ENCODE measurements at regions not wholly inside any gene's neighbourhood (a gene's known extent, or its start where the extent isn't known, plus 50 kb on each side); places are given as distances from the start of the nearest gene placed in this dataset.
"Not testable (repeated sequence)": the region's sequence is repeated elsewhere in the genome, so short reads cannot be mapped to it uniquely, and the experiment has no call there.

DNA sequence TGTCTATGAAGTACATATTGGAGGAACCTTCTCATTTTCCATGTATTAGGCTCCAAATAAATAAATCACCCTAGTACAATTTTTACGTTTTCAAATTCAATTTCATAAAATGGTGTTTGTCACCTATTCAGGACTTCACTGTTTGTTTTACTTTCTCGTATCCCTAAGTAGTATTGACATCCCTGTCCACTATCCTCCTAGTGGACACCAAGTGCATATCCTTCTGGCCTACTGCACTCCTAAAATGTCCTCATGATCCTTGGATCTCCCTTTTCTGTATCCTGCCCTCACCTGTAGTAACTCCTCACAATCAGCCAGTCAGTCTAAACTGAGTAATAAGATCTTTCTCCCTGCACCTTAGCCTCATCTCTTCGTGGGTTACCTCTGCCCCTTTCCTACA, 539.9 kb downstream of the DMRTA1 start:
- ChIA-PET CTCF (no interaction called here), POLR2A (no interaction called here)
- Mint-ChIP-seq H3K36me3 (ENCODE audit: low read depth) (no peaks in the 10 kb centered on the region), H3K4me1 (no peaks in the 10 kb centered on the region), H3K4me3 (no peak overlapping the region), H3K27me3 (no peaks in the 10 kb centered on the region), H3K9me3 (peaks cover 4% of the 10 kb centered on the region), H3K27ac (no peak overlapping the region)
- DNase-seq, result no peak

DNA sequence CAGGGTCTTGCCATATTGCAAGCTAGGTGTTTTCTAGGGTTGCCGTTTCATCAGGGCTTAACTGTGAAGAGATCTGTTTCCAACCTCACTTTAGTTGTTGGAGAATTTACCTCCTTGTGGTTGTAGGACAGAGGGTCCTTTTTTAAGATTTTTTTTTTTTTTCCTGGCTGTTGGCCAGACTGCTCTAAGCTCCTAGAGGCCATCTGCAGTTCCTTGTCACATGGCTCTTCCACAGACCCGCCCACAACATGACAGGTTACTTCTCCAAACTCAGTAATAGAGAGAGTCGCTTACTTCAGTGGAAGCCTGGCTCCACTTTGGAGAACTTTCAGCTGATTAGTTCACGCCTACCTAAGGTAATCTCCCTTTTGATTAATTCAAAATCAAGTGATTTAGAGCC, 543.7 kb downstream of the DMRTA1 start:
- POLR2A ChIA-PET, result no interaction called here
- H3K36me3 Mint-ChIP-seq (ENCODE audit: low read depth), result no peaks in the 10 kb centered on the region
- no peak for DNase-seq
- H3K27ac Mint-ChIP-seq, result no peak overlapping the region
- CTCF ChIA-PET, result no interaction called here
- no peak overlapping the region for H3K4me3 Mint-ChIP-seq
- no peaks in the 10 kb centered on the region for H3K4me1 Mint-ChIP-seq
- no peaks in the 10 kb centered on the region for H3K27me3 Mint-ChIP-seq
- peaks cover 6% of the 10 kb centered on the region for H3K9me3 Mint-ChIP-seq

GRCh38 chr9:22992780-22993179, 546.2 kb downstream of the DMRTA1 start:
- no peak for DNase-seq
- POLR2A ChIA-PET, result no interaction called here
- H3K4me3 Mint-ChIP-seq, result no peak overlapping the region
- H3K27me3 Mint-ChIP-seq, result no peaks in the 10 kb centered on the region
- CTCF ChIA-PET, result no interaction called here
- no peak overlapping the region for H3K27ac Mint-ChIP-seq
- peaks cover 9% of the 10 kb centered on the region for H3K9me3 Mint-ChIP-seq
- no peaks in the 10 kb centered on the region for H3K36me3 Mint-ChIP-seq (ENCODE audit: low read depth)
- H3K4me1 Mint-ChIP-seq, result no peaks in the 10 kb centered on the region

- no peak for DNase-seq
- H3K4me3 Mint-ChIP-seq, result no peak overlapping the region
- no peaks in the 10 kb centered on the region for H3K36me3 Mint-ChIP-seq (ENCODE audit: low read depth)
- H3K27ac Mint-ChIP-seq, result no peak overlapping the region
- peaks cover 21% of the 10 kb centered on the region for H3K9me3 Mint-ChIP-seq
- ChIA-PET CTCF (no interaction called here), POLR2A (no interaction called here)
- H3K27me3 Mint-ChIP-seq, result no peaks in the 10 kb centered on the region
- H3K4me1 Mint-ChIP-seq, result no peaks in the 10 kb centered on the region
Measured at GRCh38 chr9:22997923-22998322, 551.3 kb downstream of the DMRTA1 start.

DNA sequence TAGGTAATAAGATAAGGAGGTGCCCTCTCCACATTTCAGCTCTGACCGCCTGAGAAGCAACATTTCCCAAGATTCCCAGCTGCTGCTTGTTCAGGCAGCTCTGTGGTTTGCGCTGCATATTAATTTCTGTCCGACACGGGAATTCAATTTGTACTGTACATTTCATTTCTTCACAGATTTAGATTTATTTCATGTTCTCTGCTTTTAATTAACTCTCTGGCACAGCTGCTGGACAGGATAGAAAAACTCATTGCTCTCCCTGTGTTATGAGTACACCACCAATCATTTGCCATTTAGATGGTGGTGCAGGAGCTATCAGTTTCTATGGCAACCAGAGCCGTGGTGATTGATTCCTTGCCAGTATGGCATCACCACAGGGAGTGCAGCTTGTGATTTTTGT, 558.5 kb downstream of the DMRTA1 start:
- DNase-seq, result no peak
- H3K4me1 Mint-ChIP-seq, result no peaks in the 10 kb centered on the region

GRCh38 chr9:23006127-23006526, 559.5 kb downstream of the DMRTA1 start:
- H3K4me1 Mint-ChIP-seq, result no peaks in the 10 kb centered on the region
- CTCF ChIA-PET, result no interaction called here
- no peaks in the 10 kb centered on the region for H3K27me3 Mint-ChIP-seq
- POLR2A ChIA-PET, result no interaction called here
- no peaks in the 10 kb centered on the region for H3K36me3 Mint-ChIP-seq (ENCODE audit: low read depth)
- DNase-seq, result no peak
- no peak overlapping the region for H3K27ac Mint-ChIP-seq
- peaks cover 3% of the 10 kb centered on the region for H3K9me3 Mint-ChIP-seq
- no peak overlapping the region for H3K4me3 Mint-ChIP-seq

More for the DNA sequence above, 558.5 kb downstream of the DMRTA1 start:
- H3K27me3 Mint-ChIP-seq, result no peaks in the 10 kb centered on the region
- H3K4me3 Mint-ChIP-seq, result no peak overlapping the region
- no peak overlapping the region for H3K27ac Mint-ChIP-seq
- H3K36me3 Mint-ChIP-seq (ENCODE audit: low read depth), result no peaks in the 10 kb centered on the region
- CTCF ChIA-PET, result no interaction called here
- POLR2A ChIA-PET, result no interaction called here
- H3K9me3 Mint-ChIP-seq, result peaks cover 3% of the 10 kb centered on the region

GRCh38 chr9:23011669-23012068, 565.0 kb downstream of the DMRTA1 start:
- Mint-ChIP-seq H3K36me3 (ENCODE audit: low read depth) (no peaks in the 10 kb centered on the region), H3K4me1 (no peaks in the 10 kb centered on the region), H3K9me3 (no peaks in the 10 kb centered on the region), H3K27ac (no peak overlapping the region), H3K4me3 (no peak overlapping the region), H3K27me3 (no peaks in the 10 kb centered on the region)
- ChIA-PET POLR2A (no interaction called here), CTCF (no interaction called here)
- DNase-seq, result no peak

DNA sequence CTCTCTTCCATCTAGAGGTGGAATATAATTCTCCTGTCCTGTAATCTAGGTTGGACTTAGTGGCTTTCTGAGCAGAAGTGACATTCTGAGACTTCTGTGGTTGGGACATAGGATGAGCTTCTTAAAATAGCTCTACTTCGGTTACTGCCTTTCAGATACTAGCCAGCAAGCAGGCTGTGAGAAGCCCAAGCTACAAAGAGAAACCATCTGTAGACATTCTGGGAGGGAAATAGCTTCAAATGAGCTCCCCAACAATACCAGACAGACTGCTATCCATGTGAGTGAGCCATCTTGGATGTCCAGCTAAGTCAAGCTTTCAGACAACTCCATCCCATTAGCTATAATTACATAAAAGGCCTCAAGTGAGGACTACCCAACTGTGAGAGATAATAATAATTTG, 568.9 kb downstream of the DMRTA1 start:
- CTCF ChIA-PET, result no interaction called here
- H3K27me3 Mint-ChIP-seq, result no peaks in the 10 kb centered on the region
- no peak overlapping the region for H3K27ac Mint-ChIP-seq
- H3K9me3 Mint-ChIP-seq, result peaks cover 2% of the 10 kb centered on the region
- no peaks in the 10 kb centered on the region for H3K4me1 Mint-ChIP-seq
- H3K4me3 Mint-ChIP-seq, result no peak overlapping the region
- POLR2A ChIA-PET, result no interaction called here
- DNase-seq, result no peak
- H3K36me3 Mint-ChIP-seq (ENCODE audit: low read depth), result no peaks in the 10 kb centered on the region

DNA sequence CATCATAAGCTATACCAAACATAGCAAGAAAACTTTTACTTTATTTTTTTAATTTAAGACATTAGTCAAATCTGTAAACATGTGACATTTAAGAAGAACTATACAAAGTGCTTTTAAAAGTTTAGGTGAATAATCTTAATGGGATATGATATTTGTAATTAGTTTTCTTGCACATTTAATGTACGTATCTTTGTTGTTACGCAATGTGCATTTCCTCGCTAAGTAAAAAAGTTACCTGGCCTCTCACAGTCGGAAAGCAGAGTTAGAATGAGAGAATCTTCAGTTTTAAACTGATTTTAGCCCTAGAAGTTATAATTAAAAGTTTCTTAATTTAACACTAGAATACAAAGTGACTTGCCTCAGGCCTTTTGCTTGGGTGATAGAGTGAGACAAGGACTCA, 589.8 kb downstream of the DMRTA1 start:
- Mint-ChIP-seq H3K9me3 (peaks cover 6% of the 10 kb centered on the region), H3K27ac (no peak overlapping the region), H3K4me3 (no peak overlapping the region), H3K27me3 (no peaks in the 10 kb centered on the region), H3K4me1 (no peaks in the 10 kb centered on the region), H3K36me3 (ENCODE audit: low read depth) (no peaks in the 10 kb centered on the region)
- POLR2A ChIA-PET, result no interaction called here
- no peak for DNase-seq
- CTCF ChIA-PET, result no interaction called here

DNA sequence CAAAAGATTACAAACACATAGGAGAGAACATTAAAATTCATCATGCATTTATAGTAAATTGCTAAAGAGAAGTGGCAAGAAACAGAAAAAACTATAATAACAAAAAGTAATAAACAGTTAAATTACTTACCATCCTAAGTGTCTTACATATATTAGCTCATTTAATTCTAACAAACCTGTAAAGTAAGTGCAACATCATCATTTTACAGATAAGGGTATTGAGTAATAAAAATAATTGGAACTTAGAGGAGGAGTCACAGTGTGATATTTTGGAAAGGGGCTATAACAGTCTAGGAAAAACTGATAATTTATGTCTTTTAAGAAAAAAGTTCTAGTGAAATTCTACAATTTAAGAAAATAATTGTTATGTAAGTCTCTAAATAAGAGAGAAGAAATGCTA, 592.8 kb downstream of the DMRTA1 start:
- no peak overlapping the region for H3K4me3 Mint-ChIP-seq
- ChIA-PET POLR2A (no interaction called here), CTCF (no interaction called here)
- no peaks in the 10 kb centered on the region for H3K27me3 Mint-ChIP-seq
- no peak for DNase-seq
- H3K9me3 Mint-ChIP-seq, result no peaks in the 10 kb centered on the region
- H3K36me3 Mint-ChIP-seq (ENCODE audit: low read depth), result no peaks in the 10 kb centered on the region
- H3K4me1 Mint-ChIP-seq, result no peaks in the 10 kb centered on the region
- H3K27ac Mint-ChIP-seq, result no peak overlapping the region

DNA sequence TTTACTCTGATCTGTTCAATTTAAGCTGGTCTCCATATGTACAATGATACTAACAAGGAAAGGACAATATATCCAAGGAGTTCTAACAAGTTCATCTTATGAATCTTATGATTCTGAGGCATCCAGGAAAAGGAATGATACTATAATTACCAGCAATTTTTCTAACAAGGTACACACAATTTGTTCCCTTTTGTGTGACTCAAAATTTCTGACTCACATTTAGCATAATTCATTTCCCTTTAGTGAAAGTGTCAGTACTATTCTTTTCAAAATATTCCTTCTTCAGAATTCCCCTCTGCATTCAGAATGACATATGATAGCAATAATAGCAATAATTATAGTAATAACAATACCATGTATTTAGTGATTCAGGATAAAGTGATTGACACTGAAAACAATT, 594.8 kb downstream of the DMRTA1 start:
- POLR2A ChIA-PET, result no interaction called here
- no peaks in the 10 kb centered on the region for H3K27me3 Mint-ChIP-seq

DNA sequence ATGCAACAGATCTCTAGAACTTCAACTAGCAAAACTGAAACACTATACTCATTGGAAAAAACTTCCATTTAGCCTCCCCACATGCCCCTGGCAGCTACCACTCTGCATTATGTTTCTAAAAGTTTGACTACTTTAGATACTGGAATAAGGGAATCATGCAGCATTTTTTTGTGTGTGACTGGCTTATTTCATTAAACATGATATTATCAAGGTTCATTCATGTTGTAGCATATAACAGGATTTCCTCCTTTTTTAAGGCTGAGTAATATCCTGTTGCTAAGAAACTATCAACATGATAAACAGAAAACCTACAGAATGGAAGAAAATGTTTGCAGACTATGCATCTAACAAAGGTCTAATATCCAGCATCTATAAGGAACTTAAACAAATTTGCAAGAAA, 597.9 kb downstream of the DMRTA1 start:
- CTCF ChIA-PET, result no interaction called here
- H3K27me3 Mint-ChIP-seq, result no peaks in the 10 kb centered on the region
- H3K4me1 Mint-ChIP-seq, result no peaks in the 10 kb centered on the region
- no peaks in the 10 kb centered on the region for H3K36me3 Mint-ChIP-seq (ENCODE audit: low read depth)
- no peak for DNase-seq
- H3K4me3 Mint-ChIP-seq, result no peak overlapping the region
- H3K9me3 Mint-ChIP-seq, result peaks cover 5% of the 10 kb centered on the region
- no peak overlapping the region for H3K27ac Mint-ChIP-seq
- POLR2A ChIA-PET, result no interaction called here

More for the DNA sequence above, 594.8 kb downstream of the DMRTA1 start:
- no peaks in the 10 kb centered on the region for H3K9me3 Mint-ChIP-seq
- H3K27ac Mint-ChIP-seq, result no peak overlapping the region
- H3K36me3 Mint-ChIP-seq (ENCODE audit: low read depth), result no peaks in the 10 kb centered on the region
- H3K4me1 Mint-ChIP-seq, result no peaks in the 10 kb centered on the region
- CTCF ChIA-PET, result no interaction called here
- no peak for DNase-seq
- H3K4me3 Mint-ChIP-seq, result no peak overlapping the region

DNA sequence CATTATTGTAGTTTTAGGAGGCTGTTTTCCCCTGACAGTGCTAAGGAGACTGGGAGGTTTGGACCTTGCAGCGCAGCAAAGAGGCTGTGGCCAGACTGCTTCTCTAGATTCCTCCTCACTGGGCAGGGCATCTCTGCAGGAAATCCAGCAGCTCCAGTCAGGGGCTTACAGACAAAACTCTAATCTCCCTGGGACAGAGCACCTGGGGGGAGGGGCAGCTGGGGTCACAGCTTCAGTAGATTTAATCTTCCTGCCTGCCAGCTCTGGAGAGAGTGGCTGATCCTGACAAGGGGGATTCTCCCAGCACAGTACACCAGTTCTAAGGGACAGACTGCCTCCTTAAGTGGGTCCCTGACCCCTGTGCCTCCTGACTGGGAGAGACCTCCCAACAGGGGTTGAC, 599.4 kb downstream of the DMRTA1 start:
- CTCF ChIA-PET; H3K36me3 Mint-ChIP-seq (ENCODE audit: low read depth); POLR2A ChIA-PET; H3K4me1 Mint-ChIP-seq; H3K4me3 Mint-ChIP-seq; H3K9me3 Mint-ChIP-seq; H3K27me3 Mint-ChIP-seq; DNase-seq; H3K27ac Mint-ChIP-seq: not testable (repeated sequence)

DNA sequence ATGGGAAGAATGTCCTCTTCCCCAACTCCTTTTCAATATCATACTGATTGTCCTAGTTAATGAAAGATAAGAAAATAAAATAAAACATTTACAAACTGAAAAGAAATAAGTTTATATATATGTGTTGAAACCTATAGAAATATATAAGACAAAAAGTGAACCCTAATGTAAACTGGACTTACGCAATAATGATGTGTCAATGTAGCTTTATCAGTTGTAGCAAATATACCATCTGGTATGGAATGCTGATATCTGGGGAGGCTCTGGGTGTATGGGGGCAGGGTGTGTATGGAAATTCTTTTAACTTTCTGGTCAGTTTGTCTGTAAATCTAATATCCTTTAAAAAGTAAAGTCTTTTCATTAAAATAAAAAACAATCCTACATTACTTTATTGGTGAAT, 603.9 kb downstream of the DMRTA1 start:
- H3K4me3 Mint-ChIP-seq, result no peak overlapping the region
- CTCF ChIA-PET, result no interaction called here
- H3K36me3 Mint-ChIP-seq (ENCODE audit: low read depth), result no peaks in the 10 kb centered on the region
- POLR2A ChIA-PET, result no interaction called here
- no peak for DNase-seq
- no peaks in the 10 kb centered on the region for H3K27me3 Mint-ChIP-seq
- H3K4me1 Mint-ChIP-seq, result no peaks in the 10 kb centered on the region
- H3K27ac Mint-ChIP-seq, result no peak overlapping the region
- peaks cover 8% of the 10 kb centered on the region for H3K9me3 Mint-ChIP-seq

DNA sequence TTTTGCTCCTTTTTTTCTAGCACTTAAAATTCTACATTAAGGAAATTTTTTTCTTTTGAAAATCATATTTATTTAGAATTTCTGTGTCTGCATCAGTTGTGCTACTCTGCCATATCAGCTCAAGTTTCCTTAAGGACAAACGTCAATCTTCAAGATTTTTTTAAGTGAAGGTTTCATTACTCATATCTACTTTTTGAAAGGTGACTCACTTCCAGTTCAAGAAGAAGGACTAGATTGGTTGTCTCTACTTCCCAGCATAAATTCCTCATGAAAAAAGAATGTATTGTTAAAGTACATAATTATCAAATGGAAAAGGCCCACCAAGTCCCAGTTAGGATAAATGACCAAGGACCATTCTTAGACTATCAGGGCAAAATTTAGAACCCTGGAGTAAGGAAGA, 626.5 kb downstream of the DMRTA1 start:
- H3K4me1 Mint-ChIP-seq, result no peaks in the 10 kb centered on the region
- no peak overlapping the region for H3K27ac Mint-ChIP-seq
- CTCF ChIA-PET, result no interaction called here
- H3K36me3 Mint-ChIP-seq (ENCODE audit: low read depth), result no peaks in the 10 kb centered on the region
- H3K27me3 Mint-ChIP-seq, result no peaks in the 10 kb centered on the region
- H3K9me3 Mint-ChIP-seq, result no peaks in the 10 kb centered on the region
- no peak overlapping the region for H3K4me3 Mint-ChIP-seq
- no peak for DNase-seq
- POLR2A ChIA-PET, result no interaction called here
